Large intestine (tissue), 3 donors: ENCODE measurements at regions not wholly inside any gene's neighbourhood (a gene's known extent, or its start where the extent isn't known, plus 50 kb on each side); places are given as distances from the start of the nearest gene placed in this dataset.

Source experiments
- DNase-seq, 2 donors: peaks; one replicate each; pipeline versions ENCODE4 v3.0.0 to v3.0.0-alpha.2; 2013
- H3K27ac ChIP-seq: one replicate; pipeline ENCODE4 v1.5.1; 2013; ENCODE audit warnings: low read length
- H3K27me3 ChIP-seq: 2 replicates; pipeline ENCODE4 v1.6.1; 2013; ENCODE audit warnings: low read length; ENCODE audit not compliant: control insufficient read depth, insufficient read depth
- H3K36me3 ChIP-seq: 2 replicates; pipeline ENCODE4 v1.6.1; 2013; ENCODE audit warnings: low read length; ENCODE audit not compliant: control insufficient read depth, insufficient read depth
- H3K4me1 ChIP-seq: one replicate; pipeline ENCODE4 v1.6.1; 2013; ENCODE audit warnings: low read length; ENCODE audit not compliant: control insufficient read depth, insufficient read depth
- H3K4me3 ChIP-seq: one replicate; pipeline ENCODE4 v1.5.1; 2013; ENCODE audit warnings: low read length
- H3K9me3 ChIP-seq: one replicate; pipeline ENCODE4 v1.6.1; 2013; ENCODE audit warnings: mild to moderate bottlenecking, low read depth, low read length, moderate library complexity; ENCODE audit not compliant: control insufficient read depth
- WGBS: methylation state at CpG from one replicate; pipeline ENCODE4 v1.1.5; 2013; ENCODE audit warnings: low lambda C conversion rate; ENCODE audit not compliant: insufficient coverage; 5-methylcytosine and 5-hydroxymethylcytosine counted together

- Histone ChIP-seq H3K4me1 (no peaks in the 10 kb centered on the region), H3K27me3 (no peaks in the 10 kb centered on the region), H3K27ac (no peak overlapping the region), H3K4me3 (no peak overlapping the region), H3K36me3 (no peaks in the 10 kb centered on the region), H3K9me3 (no peaks in the 10 kb centered on the region)
- DNase-seq = no peak
- 100% methylated on average over 1 of the region's 2 CpGs for WGBS
Observed at GRCh38 chr6:37116326-37116725, 53.6 kb upstream of the PIM1 start.

GRCh38 chr6:37119387-37119886 is 50.5 kb upstream of the PIM1 start:
- DNase-seq = no peak
- Histone ChIP-seq H3K36me3 (no peaks in the 10 kb centered on the region), H3K9me3 (no peaks in the 10 kb centered on the region), H3K27ac (no peak overlapping the region), H3K4me1 (no peaks in the 10 kb centered on the region), H3K4me3 (no peak overlapping the region), H3K27me3 (no peaks in the 10 kb centered on the region)
- WGBS = no CpG with 5 or more reads among the region's 5 CpGs
